Tibial nerve (tissue), 4 donors: ENCODE measurements at regions not wholly inside any gene's neighbourhood (a gene's known extent, or its start where the extent isn't known, plus 50 kb on each side); places are given as distances from the start of the nearest gene placed in this dataset.

Experiments used
- DNase-seq, 2 donors: peaks; one replicate each; pipeline ENCODE4 v3.0.0-alpha.2; 2019; ENCODE audit warnings: low spot score in 2 of 2
- H3K27ac ChIP-seq, 4 donors: fragments of 200-600 bp; sonication (generic) in 3 of 4; one replicate each; pipeline ENCODE4 v1.5.1; 2017 to 2019; ENCODE audit warnings: mild to moderate bottlenecking in 1 of 4
- H3K27me3 ChIP-seq, 2 donors: fragments of 200-600 bp; sonication (generic) in 1 of 2; one replicate each; pipeline versions ENCODE4 v1.5.1 to v1.6.0; 2017 to 2019
- H3K36me3 ChIP-seq, 3 donors: fragments of 200-600 bp; sonication (generic); one replicate each; pipeline ENCODE4 v1.5.1; 2018 to 2019
- H3K4me1 ChIP-seq, 4 donors: fragments of 200-600 bp; sonication (generic) in 3 of 4; one replicate each; pipeline ENCODE4 v1.5.1; 2017 to 2019
- H3K4me3 ChIP-seq, 4 donors: fragments of 200-600 bp; sonication (generic) in 3 of 4; one replicate each; pipeline ENCODE4 v1.5.1; 2017 to 2019; ENCODE audit warnings: mild to moderate bottlenecking in 1 of 4, moderate library complexity in 1 of 4
- H3K9me3 ChIP-seq, 4 donors: fragments of 200-600 bp; sonication (generic) in 3 of 4; one replicate each; pipeline ENCODE4 v1.5.1; 2017 to 2019
- CTCF ChIP-seq, 5 experiments: fragments of 200-600 bp in 3 of 5; fragments of 450-650 bp in 2 of 5; sonication (generic) in 3 of 5; IDR thresholded peaks; one replicate each; pipeline ENCODE4 v1.5.1; 2016 to 2019; ENCODE audit warnings: antibody characterized with exemption in 5 of 5, mild to moderate bottlenecking in 3 of 5, moderate library complexity in 2 of 5
- EP300 ChIP-seq, 2 donors: sonication (generic); formaldehyde crosslinking; IDR thresholded peaks; one replicate each; pipeline ENCODE4 v1.6.1; 2017; ENCODE audit warnings: antibody characterized with exemption in 2 of 2, mild to moderate bottlenecking in 1 of 2
- POLR2A ChIP-seq, 2 donors: fragments of 450-650 bp; IDR thresholded peaks; one replicate each; pipeline ENCODE4 v1.6.1; 2017; ENCODE audit warnings: antibody characterized with exemption in 2 of 2, mild to moderate bottlenecking in 2 of 2, moderate library complexity in 2 of 2
- WGBS, 2 donors: methylation state at CpG; one replicate each; pipeline ENCODE4 v1.1.5; 2018; 5-methylcytosine and 5-hydroxymethylcytosine counted together

DNA sequence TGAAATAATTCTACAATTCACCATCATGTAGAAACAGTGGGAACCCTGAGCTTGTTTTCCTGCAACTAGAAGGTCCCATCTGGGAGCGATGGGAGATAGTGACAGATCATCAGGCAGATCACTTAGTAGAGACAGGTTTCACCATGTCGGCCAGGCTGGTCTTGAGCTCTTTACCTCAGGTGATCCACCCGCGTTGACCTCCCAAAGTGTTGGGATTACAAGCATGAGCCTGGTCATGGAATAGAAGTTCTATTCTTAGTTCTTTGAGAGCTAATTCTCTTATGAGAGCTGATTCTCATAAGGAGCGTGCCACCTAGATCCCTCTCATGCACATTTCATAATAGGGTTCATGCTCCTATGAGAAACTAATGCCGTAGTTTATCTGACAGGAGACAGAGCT is 778.0 kb upstream of the AUTS2 start:
- H3K4me3 ChIP-seq, result no peak overlapping the region
- no peaks in the 10 kb centered on the region for H3K4me1 ChIP-seq
- TF ChIP-seq CTCF (IDR thresholded peaks at IDR 0.05) (no peak), EP300 (IDR thresholded peaks at IDR 0.05) (no peak), POLR2A (IDR thresholded peaks at IDR 0.05) (no peak)
- WGBS, 2 donors, result 86 to 95% methylated on average over 6 of the region's 6 CpGs
- H3K36me3 ChIP-seq, result no peaks in the 10 kb centered on the region
- H3K27ac ChIP-seq, result no peak overlapping the region
- no peak for DNase-seq
- peaks cover 0 to 30% (median 0%) of the 10 kb centered on the region in 4 donors for H3K9me3 ChIP-seq
- H3K27me3 ChIP-seq, result no peaks in the 10 kb centered on the region

DNA sequence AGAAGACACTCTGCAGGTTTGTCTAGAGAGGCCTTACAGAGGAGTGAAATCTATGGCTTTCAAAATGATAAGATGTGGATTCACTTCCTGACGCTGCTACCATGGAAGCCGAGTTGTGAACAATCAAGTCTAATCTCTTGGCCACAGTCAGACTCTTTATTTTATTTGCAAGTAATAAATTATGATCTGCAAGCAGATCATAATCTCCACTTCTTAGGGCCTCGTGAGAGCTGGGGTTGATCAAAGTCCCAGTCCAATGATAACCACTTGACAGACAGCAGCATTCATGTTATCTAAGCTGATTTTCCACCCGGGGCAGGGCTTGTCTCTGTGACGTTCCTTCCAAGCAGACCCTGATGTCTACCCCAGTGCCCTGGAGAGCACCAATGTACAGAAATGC is 776.4 kb upstream of the AUTS2 start:
- Histone ChIP-seq H3K36me3 (no peaks in the 10 kb centered on the region), H3K9me3 (peaks cover 0 to 32% (median 0%) of the 10 kb centered on the region in 4 donors), H3K4me1 (no peaks in the 10 kb centered on the region), H3K4me3 (no peak overlapping the region), H3K27me3 (no peaks in the 10 kb centered on the region), H3K27ac (no peak overlapping the region)
- TF ChIP-seq CTCF (IDR thresholded peaks at IDR 0.05), result no peak
- TF ChIP-seq POLR2A (IDR thresholded peaks at IDR 0.05), result no peak
- no peak for TF ChIP-seq EP300 (IDR thresholded peaks at IDR 0.05)
- DNase-seq, result no peak
- 50 to 54% methylated on average over 5 of the region's 5 CpGs for WGBS, 2 donors

- 90 to 94% methylated on average over 5 of the region's 5 CpGs for WGBS, 2 donors
- TF ChIP-seq EP300 (IDR thresholded peaks at IDR 0.05), result no peak
- DNase-seq, result no peak
Observed at GRCh38 chr7:68823996-68824780, 774.1 kb upstream of the AUTS2 start.

DNA sequence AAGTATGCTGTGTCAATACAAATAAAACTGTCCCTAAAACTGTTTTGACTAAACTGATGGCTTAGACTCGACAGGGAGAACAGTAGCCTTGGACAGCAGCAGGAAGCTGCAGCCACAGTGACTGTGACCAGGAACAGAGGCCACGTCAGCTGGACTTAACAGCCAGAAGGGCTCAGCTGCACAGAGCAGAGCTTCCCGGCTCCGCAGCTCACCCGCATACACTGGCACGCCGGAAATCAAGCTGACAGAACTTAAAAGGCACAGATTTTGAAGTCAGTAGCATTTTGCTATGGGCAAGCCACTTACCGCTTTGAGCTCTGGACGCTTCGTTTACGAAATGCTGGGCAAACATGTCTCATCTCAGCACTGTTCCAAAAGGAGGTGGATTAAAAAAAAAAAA is 769.7 kb upstream of the AUTS2 start:
- Histone ChIP-seq H3K27ac (no peak overlapping the region), H3K4me1 (no peaks in the 10 kb centered on the region), H3K4me3 (no peak overlapping the region), H3K9me3 (peaks cover 0 to 36% (median 0%) of the 10 kb centered on the region in 4 donors), H3K36me3 (no peaks in the 10 kb centered on the region), H3K27me3 (no peaks in the 10 kb centered on the region)
- 71 to 82% methylated on average over 11 of the region's 11 CpGs for WGBS, 2 donors
- no peak for DNase-seq
- TF ChIP-seq CTCF (IDR thresholded peaks at IDR 0.05) (no peak), POLR2A (IDR thresholded peaks at IDR 0.05) (no peak), EP300 (IDR thresholded peaks at IDR 0.05) (no peak)

More at GRCh38 chr7:68823996-68824780, 774.1 kb upstream of the AUTS2 start:
- no peak overlapping the region for H3K27ac ChIP-seq
- H3K36me3 ChIP-seq, result no peaks in the 10 kb centered on the region
- no peaks in the 10 kb centered on the region for H3K27me3 ChIP-seq
- H3K9me3 ChIP-seq, result peaks cover 0 to 24% (median 0%) of the 10 kb centered on the region in 4 donors
- H3K4me1 ChIP-seq, result no peaks in the 10 kb centered on the region
- H3K4me3 ChIP-seq, result no peak overlapping the region

DNA sequence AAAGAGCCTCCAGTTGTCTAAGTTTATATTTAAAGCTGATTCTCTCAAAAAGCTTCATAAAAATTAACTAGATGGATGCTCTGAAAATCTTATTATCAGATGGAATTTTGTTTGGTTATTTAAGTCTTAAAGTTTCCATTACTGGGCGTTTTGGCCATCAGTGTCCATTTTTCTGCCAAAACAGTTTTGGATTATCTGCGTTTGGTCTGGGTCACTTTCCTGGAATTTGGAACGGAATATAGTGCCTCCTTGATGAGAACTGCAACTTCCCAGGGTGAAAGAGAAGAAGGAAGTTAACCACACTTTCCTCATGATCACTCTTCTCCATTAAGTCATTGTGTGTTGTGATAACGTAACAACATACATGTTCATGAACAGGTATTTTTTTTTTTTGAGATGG is 764.9 kb upstream of the AUTS2 start:
- Histone ChIP-seq H3K27me3 (no peaks in the 10 kb centered on the region), H3K4me1 (no peaks in the 10 kb centered on the region), H3K36me3 (no peaks in the 10 kb centered on the region), H3K9me3 (peaks cover 0 to 17% (median 0%) of the 10 kb centered on the region in 4 donors), H3K4me3 (no peak overlapping the region), H3K27ac (no peak overlapping the region)
- 49 to 61% methylated on average over 4 of the region's 4 CpGs for WGBS, 2 donors
- DNase-seq, result no peak
- TF ChIP-seq POLR2A (IDR thresholded peaks at IDR 0.05) (no peak), CTCF (IDR thresholded peaks at IDR 0.05) (no peak), EP300 (IDR thresholded peaks at IDR 0.05) (no peak)
